H9 (cell line): ENCODE measurements at regions not wholly inside any gene's neighbourhood (a gene's known extent, or its start where the extent isn't known, plus 50 kb on each side); places are given as distances from the start of the nearest gene placed in this dataset.

ENCODE experiments used
- DNase-seq: peaks from one replicate; pipeline ENCODE4 v3.0.0-alpha.2; 2017
- H2AFZ ChIP-seq: one replicate; pipeline ENCODE4 v1.6.1; 2013; ENCODE audit warnings: mild to moderate bottlenecking, low read length, control low read depth, moderate library complexity
- H2AK5ac ChIP-seq: 2 replicates; pipeline ENCODE4 v1.6.1; 2013; ENCODE audit warnings: low read length, control low read depth, mixed read lengths; ENCODE audit not compliant: insufficient read length
- H2BK120ac ChIP-seq: one replicate; pipeline ENCODE4 v1.6.1; 2013; ENCODE audit warnings: low read depth, mild to moderate bottlenecking, low read length, control low read depth, inconsistent platforms; ENCODE audit not compliant: poor library complexity, severe bottlenecking
- H2BK12ac ChIP-seq: 2 replicates; pipeline ENCODE4 v1.6.1; 2013; ENCODE audit warnings: low read length, control low read depth, mixed read lengths, low read depth; ENCODE audit not compliant: insufficient read length
- H2BK15ac ChIP-seq: 2 replicates; pipeline ENCODE4 v1.6.1; 2013; ENCODE audit warnings: low read depth, low read length, control low read depth
- H2BK20ac ChIP-seq: one replicate; pipeline ENCODE4 v1.6.1; 2013; ENCODE audit warnings: low read depth, mild to moderate bottlenecking, low read length, control low read depth, inconsistent platforms; ENCODE audit not compliant: poor library complexity, severe bottlenecking
- H2BK5ac ChIP-seq: 2 replicates; pipeline ENCODE4 v1.6.1; 2013; ENCODE audit warnings: low read length, control low read depth, mixed read lengths; ENCODE audit not compliant: insufficient read length
- H3K14ac ChIP-seq: 2 replicates; pipeline ENCODE4 v1.6.1; 2013; ENCODE audit warnings: low read length, control low read depth; ENCODE audit not compliant: insufficient read depth
- H3K18ac ChIP-seq: 2 replicates; pipeline ENCODE4 v1.6.1; 2013; ENCODE audit warnings: low read depth, mild to moderate bottlenecking, mixed read lengths, low read length, control low read depth; ENCODE audit not compliant: insufficient read length
- H3K23ac ChIP-seq: 2 replicates; pipeline ENCODE4 v1.6.1; 2013; ENCODE audit warnings: low read length, control low read depth, mixed read lengths, low read depth; ENCODE audit not compliant: insufficient read length
- H3K23me2 ChIP-seq: 2 replicates; pipeline ENCODE4 v1.6.1; 2013; ENCODE audit warnings: low read depth, mild to moderate bottlenecking, mixed read lengths, low read length, control low read depth; ENCODE audit not compliant: insufficient read length, poor library complexity, severe bottlenecking
- H3K27ac ChIP-seq: 2 replicates; pipeline ENCODE4 v1.5.1; 2013; ENCODE audit warnings: low read length, control low read depth, mixed read lengths, low read depth; ENCODE audit not compliant: insufficient read length
- H3K27me3 ChIP-seq: 2 replicates; pipeline ENCODE4 v1.6.1; 2013; ENCODE audit warnings: low read length, control low read depth, inconsistent platforms; ENCODE audit not compliant: insufficient read depth
- H3K4ac ChIP-seq: 2 replicates; pipeline ENCODE4 v1.6.1; 2013; ENCODE audit warnings: low read depth, mild to moderate bottlenecking, control low read depth, inconsistent platforms, low read length, moderate library complexity
- H3K4me1 ChIP-seq: 2 replicates; pipeline ENCODE4 v1.6.1; 2013; ENCODE audit warnings: low read length, control low read depth, inconsistent platforms; ENCODE audit not compliant: insufficient read depth
- H3K4me2 ChIP-seq: 2 replicates; pipeline ENCODE4 v1.6.1; 2013; ENCODE audit warnings: low read length, control low read depth, mixed read lengths; ENCODE audit not compliant: insufficient read length, insufficient read depth
- H3K56ac ChIP-seq: 2 replicates; pipeline ENCODE4 v1.6.1; 2013; ENCODE audit warnings: low read depth, mild to moderate bottlenecking, mixed read lengths, low read length, control low read depth; ENCODE audit not compliant: insufficient read length
- H3K79me1 ChIP-seq: 2 replicates; pipeline ENCODE4 v1.6.1; 2013; ENCODE audit warnings: low read depth, mild to moderate bottlenecking, moderate library complexity, low read length, control low read depth, inconsistent platforms; ENCODE audit not compliant: insufficient read depth, poor library complexity, severe bottlenecking
- H3K79me2 ChIP-seq: 2 replicates; pipeline ENCODE4 v1.6.1; 2013; ENCODE audit warnings: low read length, control low read depth, inconsistent platforms; ENCODE audit not compliant: insufficient read depth
- H3K9ac ChIP-seq: 2 replicates; pipeline ENCODE4 v1.6.1; 2013; ENCODE audit warnings: low read length, control low read depth, mixed read lengths; ENCODE audit not compliant: insufficient read length; ENCODE audit errors: extremely low read depth
- H3K9me3 ChIP-seq: one replicate; pipeline ENCODE4 v1.6.1; 2013; ENCODE audit warnings: low read depth, low read length, inconsistent platforms; ENCODE audit not compliant: control insufficient read depth
- H3T11ph ChIP-seq: one replicate; pipeline ENCODE4 v1.6.1; 2013; ENCODE audit warnings: mild to moderate bottlenecking, low read length, control low read depth, inconsistent platforms
- H4K20me1 ChIP-seq: one replicate; pipeline ENCODE4 v1.6.1; 2013; ENCODE audit not compliant: control insufficient read depth, insufficient read length, insufficient read depth
- H4K5ac ChIP-seq: 2 replicates; pipeline ENCODE4 v1.6.1; 2013; ENCODE audit warnings: low read depth, mild to moderate bottlenecking, mixed read lengths, low read length, control low read depth; ENCODE audit not compliant: insufficient read length
- H4K8ac ChIP-seq: replicated peaks from 2 replicates; pipeline ENCODE4 v1.6.1; 2013; ENCODE audit warnings: low read length, control low read depth, mixed read lengths, low read depth; ENCODE audit not compliant: insufficient read length
- H4K91ac ChIP-seq: 2 replicates; pipeline ENCODE4 v1.6.1; 2013; ENCODE audit warnings: low read depth, mild to moderate bottlenecking, moderate library complexity, mixed read lengths, low read length, control low read depth; ENCODE audit not compliant: insufficient read length
- H3K27ac Mint-ChIP-seq, 3 experiments: 2 replicates in 2 of 3; 3 replicates in 1 of 3; pipeline ENCODE4 v1.8.0; 2020 to 2021; ENCODE audit warnings: mixed read lengths in 3 of 3, mild to moderate bottlenecking in 1 of 3, moderate library complexity in 1 of 3
- H3K27me3 Mint-ChIP-seq: 2 replicates; pipeline ENCODE4 v1.8.0; 2021; ENCODE audit warnings: low read depth, mild to moderate bottlenecking, moderate library complexity, mixed read lengths
- H3K36me3 Mint-ChIP-seq, 3 experiments: 2 replicates in 2 of 3; 3 replicates in 1 of 3; pipeline ENCODE4 v1.8.0; 2020 to 2021; ENCODE audit warnings: low read depth in 3 of 3, mixed read lengths in 3 of 3; ENCODE audit not compliant: insufficient read depth in 1 of 3
- H3K4me1 Mint-ChIP-seq, 2 experiments: 2 replicates each; pipeline ENCODE4 v1.8.0; 2020; ENCODE audit warnings: mixed read lengths in 2 of 2
- H3K4me3 Mint-ChIP-seq, 2 experiments: 2 replicates in 1 of 2; 3 replicates in 1 of 2; pipeline ENCODE4 v1.8.0; 2020 to 2021; ENCODE audit warnings: mild to moderate bottlenecking in 2 of 2, mixed read lengths in 2 of 2, moderate library complexity in 1 of 2
- H3K9me3 Mint-ChIP-seq, 2 experiments: 2 replicates in 1 of 2; 3 replicates in 1 of 2; pipeline ENCODE4 v1.8.0; 2020; ENCODE audit warnings: mild to moderate bottlenecking in 2 of 2, mixed read lengths in 2 of 2, moderate library complexity in 1 of 2
- CTCF ChIP-seq: fragments of 200-600 bp; sonication (generic); conservative IDR thresholded peaks from 3 replicates; pipeline ENCODE4 v1.8.0; 2021; ENCODE audit warnings: antibody characterized with exemption, mild to moderate bottlenecking
- WGBS: extraction: QIAGEN DNeasy Blood & Tissue Kit; methylation state at CpG from one replicate; pipeline ENCODE4 v1.1.7; 2013; ENCODE audit warnings: missing lambda C conversion rate, low lambda C conversion rate, mixed read lengths; ENCODE audit not compliant: insufficient read length; ENCODE audit errors: extremely low coverage; 5-methylcytosine and 5-hydroxymethylcytosine counted together

- DNase-seq = no peak
- Histone ChIP-seq H4K91ac (no peak overlapping the region), H2BK5ac (no peak overlapping the region), H2BK15ac (no peak overlapping the region), H2BK20ac (no peak overlapping the region), H4K8ac (no peak overlapping the region), H3K79me1 (no peaks in the 10 kb centered on the region), H3K79me2 (no peaks in the 10 kb centered on the region), H3K4me2 (no peak overlapping the region), H3K56ac (no peak overlapping the region), H3K18ac (no peak overlapping the region), H3K27ac (no peak overlapping the region), H2BK120ac (no peak overlapping the region), H3T11ph (no peak overlapping the region), H2AFZ (no peak overlapping the region), H4K5ac (no peak overlapping the region), H3K4ac (no peak overlapping the region), H3K4me1 (peaks cover 3% of the 10 kb centered on the region), H3K27me3 (no peaks in the 10 kb centered on the region), H2BK12ac (no peak overlapping the region), H3K14ac (no peak overlapping the region), H3K9me3 (no peaks in the 10 kb centered on the region), H4K20me1 (no peaks in the 10 kb centered on the region), H3K23ac (no peak overlapping the region), H2AK5ac (no peak overlapping the region), H3K23me2 (no peaks in the 10 kb centered on the region), H3K9ac (no peak overlapping the region)
- no peaks in the 10 kb centered on the region; the same call in 1 of the 2 replicates for H3K27me3 Mint-ChIP-seq
- no peak overlapping the region for H3K4me3 Mint-ChIP-seq
- H3K4me1 Mint-ChIP-seq = peaks cover 39 to 44% of the 10 kb centered on the region in 2 experiments
- no peak for TF ChIP-seq CTCF
- H3K27ac Mint-ChIP-seq = no peak overlapping the region
- WGBS = no CpG with 5 or more reads among the region's 2 CpGs
- H3K36me3 Mint-ChIP-seq = peaks cover 0 to 27% (median 0%) of the 10 kb centered on the region in 3 experiments; a peak in 3 of 7 replicates
- peaks cover 3 to 9% of the 10 kb centered on the region in 2 experiments; a peak in 3 of 5 replicates for H3K9me3 Mint-ChIP-seq
Observed at GRCh38 chr10:6364283-6364682, 161.6 kb downstream of the PFKFB3 start.
